K562 (cell line): ENCODE measurements at regions not wholly inside any gene's neighbourhood (a gene's known extent, or its start where the extent isn't known, plus 50 kb on each side); places are given as distances from the start of the nearest gene placed in this dataset.

ENCODE experiments used
- ATAC-seq: fragments of 200-7000 bp; cut with Tn5 transposase; 3 replicates; pipeline ENCODE4 v1.9.1; 2020; ENCODE audit warnings: moderate library complexity
- BruUV-seq: library from RNA; stranded (reverse); fragments of 400-500 nt; replicated peaks from 2 replicates; lab custom pipeline; 2021; lab: Mats Ljungman, UMichigan
- CTCF ChIA-PET: fragments of 300-600 bp; formaldehyde crosslinking; extraction: SDS; loops from one replicate; lab custom pipeline; 2021; ENCODE audit warnings: low intra/inter-chr PET ratio; lab: Yijun Ruan, JAX
- POLR2A ChIA-PET: fragments of 300-600, 350-650 bp; sonication (Branson Sonifier 250); formaldehyde crosslinking; extraction: SDS; loops from one replicate; lab custom pipeline; 2021; ENCODE audit warnings: antibody characterized with exemption, inconsistent platforms; lab: Yijun Ruan, JAX
- DNase-seq, 4 experiments: peaks; one replicate each; pipeline versions ENCODE4 v3.0.0 to v3.0.0-alpha.2; 2011 to 2018; ENCODE audit warnings: low spot score in 3 of 4, mixed read lengths in 3 of 4; ENCODE audit errors: extremely low read depth in 1 of 4
- FAIRE-seq: peaks from 2 replicates; lab custom pipeline; 2011; peaks lifted over from hg19 to GRCh38; lab: Jason Lieb, UNC
- H2AFZ ChIP-seq: 2 replicates; pipeline ENCODE4 v1.6.0; 2011; ENCODE audit warnings: low read depth, low read length, control low read depth, inconsistent platforms
- H3K27ac ChIP-seq: fragments of 200-600 bp; 3 replicates; pipeline ENCODE4 v1.8.0; 2011; ENCODE audit warnings: low read depth, mild to moderate bottlenecking, control low read depth, inconsistent platforms, low read length, moderate library complexity, mixed read lengths; ENCODE audit errors: extremely low read depth
- H3K27me3 ChIP-seq, 2 experiments: fragments of 300-600 bp in 1 of 2; 2 replicates in 1 of 2; 3 replicates in 1 of 2; pipeline versions ENCODE4 v1.6.0 to v1.8.0; 2011; ENCODE audit warnings: inconsistent platforms in 2 of 2, low read length in 2 of 2, mild to moderate bottlenecking in 1 of 2, mixed read lengths in 1 of 2, moderate library complexity in 1 of 2; ENCODE audit not compliant: control insufficient read depth in 2 of 2, insufficient read depth in 2 of 2
- H3K36me3 ChIP-seq: fragments of 300-600 bp; 3 replicates; pipeline ENCODE4 v1.8.0; 2011; ENCODE audit warnings: mild to moderate bottlenecking, low read length, inconsistent platforms; ENCODE audit not compliant: control insufficient read depth, insufficient read depth
- H3K4me1 ChIP-seq, 2 experiments: fragments of 200-600 bp in 1 of 2; replicated peaks in 1 of 2; 2 replicates in 1 of 2; 3 replicates in 1 of 2; pipeline versions ENCODE4 v1.5.1 to v1.8.0; 2011; ENCODE audit warnings: inconsistent platforms in 2 of 2, low read length in 2 of 2, mild to moderate bottlenecking in 1 of 2, mixed read lengths in 1 of 2, moderate library complexity in 1 of 2; ENCODE audit not compliant: control insufficient read depth in 2 of 2, insufficient read depth in 2 of 2
- H3K4me2 ChIP-seq: 2 replicates; pipeline ENCODE4 v1.6.1; 2011; ENCODE audit warnings: low read length, control low read depth, inconsistent platforms, mixed read lengths; ENCODE audit not compliant: insufficient read depth
- H3K4me3 ChIP-seq: fragments of 200-600 bp; sonication (generic), shearing (Covaris generic); 2 replicates; pipeline ENCODE4 v1.5.1; 2016; ENCODE audit warnings: control low read depth, inconsistent platforms
- H3K79me2 ChIP-seq: fragments of 200-600 bp; 3 replicates; pipeline ENCODE4 v1.8.0; 2011; ENCODE audit warnings: low read length, inconsistent platforms; ENCODE audit not compliant: control insufficient read depth, insufficient read depth
- H3K9ac ChIP-seq, 2 experiments: 2 replicates each; pipeline versions ENCODE4 v1.6.0 to v1.6.1; 2011; ENCODE audit warnings: low read depth in 2 of 2, low read length in 2 of 2, control low read depth in 1 of 2, inconsistent platforms in 1 of 2, mild to moderate bottlenecking in 1 of 2, mixed read lengths in 1 of 2; ENCODE audit not compliant: insufficient read depth in 1 of 2
- H3K9me1 ChIP-seq: one replicate; pipeline ENCODE4 v1.6.0; 2011; ENCODE audit warnings: inconsistent platforms, mild to moderate bottlenecking, low read length, moderate library complexity; ENCODE audit not compliant: control insufficient read depth, insufficient read depth
- H3K9me3 ChIP-seq: replicated peaks from 2 replicates; pipeline ENCODE4 v1.5.1; 2011; ENCODE audit warnings: low read depth, low read length, inconsistent platforms; ENCODE audit not compliant: control insufficient read depth, insufficient read depth
- H4K20me1 ChIP-seq: replicated peaks from 2 replicates; pipeline ENCODE4 v1.6.1; 2011; ENCODE audit warnings: low read length, inconsistent platforms, mixed read lengths; ENCODE audit not compliant: control insufficient read depth, insufficient read depth
- BCOR ChIP-seq: fragments of 450-650 bp; IDR thresholded peaks from 2 replicates; pipeline ENCODE4 v1.6.1; 2016
- FOXK2 ChIP-seq, 2 experiments: fragments of 450-650 bp; IDR thresholded peaks in 1 of 2; conservative IDR thresholded peaks in 1 of 2; 2 replicates each; pipeline ENCODE4 v1.6.1; 2016; ENCODE audit warnings: low read depth in 2 of 2, mild to moderate bottlenecking in 1 of 2
- NR2C2 ChIP-seq, 2 experiments: fragments of 200-800 bp in 1 of 2; sonication (Bioruptor generic) in 1 of 2; sonication (generic) in 1 of 2; formaldehyde crosslinking in 1 of 2; IDR thresholded peaks; 2 replicates each; pipeline versions ENCODE4 v1.6.1 to v1.8.0; 2016 to 2022; ENCODE audit warnings: mild to moderate bottlenecking in 1 of 2, missing compliant biosample characterization in 1 of 2, missing genetic modification characterization in 1 of 2, missing genetic modification reagents in 1 of 2
- POU5F1 ChIP-seq: fragments of 150-350 bp; IDR thresholded peaks from 2 replicates; pipeline ENCODE4 v1.6.1; 2014; ENCODE audit warnings: borderline replicate concordance, low read length, low read depth, mild to moderate bottlenecking; ENCODE audit not compliant: partially characterized antibody
- WGBS: fragments of 100-300 bp; shearing (Covaris generic); methylation state at CpG from one replicate; pipeline ENCODE4 v1.1.6; 2016; ENCODE audit warnings: low coverage, mixed read lengths; ENCODE audit not compliant: insufficient coverage; ENCODE audit errors: missing lambda C conversion rate; 5-methylcytosine and 5-hydroxymethylcytosine counted together
- in situ Hi-C: fragments of 300-500 bp; cut with MboI; formaldehyde crosslinking; loops from 4 replicates; pipeline ENCODE4 v1.15.0; 2018; ENCODE audit warnings: inconsistent platforms, mixed read lengths
- intact Hi-C: fragments of 100-400 bp; cut with micrococcal nuclease; formaldehyde crosslinking; loops from 2 replicates; pipeline ENCODE4 v1.14.2; 2022
- TF ChIP-seq, protein P1 (sequence below): IDR thresholded peaks from 3 replicates; pipeline ENCODE4 v1.6.1; 2011; ENCODE audit warnings: borderline replicate concordance, mild to moderate bottlenecking, moderate library complexity; ENCODE audit not compliant: insufficient read length; ENCODE audit errors: extremely low read depth
- TF ChIP-seq, protein P2 (sequence below): sonication (generic); formaldehyde crosslinking; IDR thresholded peaks from 2 replicates; pipeline ENCODE4 v1.8.0; 2022; ENCODE audit warnings: mild to moderate bottlenecking, missing genetic modification reagents

- Histone ChIP-seq H2AFZ (no peak overlapping the region), H3K4me2 (no peak overlapping the region), H3K4me1 (peaks cover 4 to 12% of the 10 kb centered on the region in 2 experiments; a peak in 4 of 5 replicates), H4K20me1 (peaks cover 23% of the 10 kb centered on the region), H3K27ac (no peak overlapping the region), H3K79me2 (no peaks in the 10 kb centered on the region)
- intact Hi-C loops, result no loop called here
- CTCF ChIA-PET, result interaction anchor here (0.5 kb wide), 1 partner anchor 154 kb away, joined by 3 read pairs; no protein-coding TSS in a partner anchor
- ATAC-seq (no peak), FAIRE-seq (no peak)
- TF ChIP-seq NR2C2 (CRISPR knock-in tag; IDR thresholded peaks at IDR 0.05), result no peak
- no peak for TF ChIP-seq NR2C2 (tag; IDR thresholded peaks at IDR 0.05)
- TF ChIP-seq, all 486 proteins: peak for 0
- Histone ChIP-seq H3K9me1 (no peaks in the 10 kb centered on the region), H3K27me3 (peaks cover 38 to 72% of the 10 kb centered on the region in 2 experiments), H3K9ac (no peak overlapping the region), H3K9me3 (no peaks in the 10 kb centered on the region), H3K4me3 (no peak overlapping the region), H3K36me3 (no peaks in the 10 kb centered on the region)
- BruUV-seq, result no TSS peak
- WGBS, result 2% methylated on average over 9 of the region's 9 CpGs
- in situ Hi-C loops, result no loop called here
- POLR2A ChIA-PET, result interaction anchor here (0.7 to 1.6 kb wide), 7 partner anchors 9 to 268 kb away, joined by 3 to 4 read pairs (median 3); no protein-coding TSS in a partner anchor
- DNase-seq, result no peak
These were observed 154.1 kb upstream of the ZMIZ1 start for GRCh38 chr10:78914502-78915189.

- Histone ChIP-seq H3K4me3 (no peak overlapping the region), H3K27ac (no peak overlapping the region), H3K27me3 (peaks cover 38 to 72% of the 10 kb centered on the region in 2 experiments), H3K4me1 (peaks cover 7 to 17% of the 10 kb centered on the region in 2 experiments; a peak in 4 of 5 replicates), H3K36me3 (no peaks in the 10 kb centered on the region), H3K9ac (no peak overlapping the region), H2AFZ (no peak overlapping the region), H4K20me1 (peaks cover 25% of the 10 kb centered on the region), H3K4me2 (no peak overlapping the region), H3K79me2 (no peaks in the 10 kb centered on the region), H3K9me1 (no peaks in the 10 kb centered on the region), H3K9me3 (no peaks in the 10 kb centered on the region)
- intact Hi-C loops, result no loop called here
- POLR2A ChIA-PET, result interaction anchor here (0.7 to 1.6 kb wide), 5 partner anchors 13 to 269 kb away, joined by 3 read pairs; no protein-coding TSS in a partner anchor
- CTCF ChIA-PET, result no interaction called here
- no TSS peak for BruUV-seq
- DNase-seq (no peak), FAIRE-seq (no peak), ATAC-seq (no peak)
- in situ Hi-C loops, result no loop called here
- 0% methylated on average over 4 of the region's 4 CpGs for WGBS
- TF ChIP-seq, protein P1, sequence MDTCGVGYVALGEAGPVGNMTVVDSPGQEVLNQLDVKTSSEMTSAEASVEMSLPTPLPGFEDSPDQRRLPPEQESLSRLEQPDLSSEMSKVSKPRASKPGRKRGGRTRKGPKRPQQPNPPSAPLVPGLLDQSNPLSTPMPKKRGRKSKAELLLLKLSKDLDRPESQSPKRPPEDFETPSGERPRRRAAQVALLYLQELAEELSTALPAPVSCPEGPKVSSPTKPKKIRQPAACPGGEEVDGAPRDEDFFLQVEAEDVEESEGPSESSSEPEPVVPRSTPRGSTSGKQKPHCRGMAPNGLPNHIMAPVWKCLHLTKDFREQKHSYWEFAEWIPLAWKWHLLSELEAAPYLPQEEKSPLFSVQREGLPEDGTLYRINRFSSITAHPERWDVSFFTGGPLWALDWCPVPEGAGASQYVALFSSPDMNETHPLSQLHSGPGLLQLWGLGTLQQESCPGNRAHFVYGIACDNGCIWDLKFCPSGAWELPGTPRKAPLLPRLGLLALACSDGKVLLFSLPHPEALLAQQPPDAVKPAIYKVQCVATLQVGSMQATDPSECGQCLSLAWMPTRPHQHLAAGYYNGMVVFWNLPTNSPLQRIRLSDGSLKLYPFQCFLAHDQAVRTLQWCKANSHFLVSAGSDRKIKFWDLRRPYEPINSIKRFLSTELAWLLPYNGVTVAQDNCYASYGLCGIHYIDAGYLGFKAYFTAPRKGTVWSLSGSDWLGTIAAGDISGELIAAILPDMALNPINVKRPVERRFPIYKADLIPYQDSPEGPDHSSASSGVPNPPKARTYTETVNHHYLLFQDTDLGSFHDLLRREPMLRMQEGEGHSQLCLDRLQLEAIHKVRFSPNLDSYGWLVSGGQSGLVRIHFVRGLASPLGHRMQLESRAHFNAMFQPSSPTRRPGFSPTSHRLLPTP, result no peak
- TF ChIP-seq BCOR (no peak), FOXK2 (conservative IDR thresholded peaks at IDR 0.05 in 1 of 2, IDR thresholded peaks at IDR 0.05 in 1 of 2; ENCODE audit: low read depth in 2 of 2) (no peak), POU5F1 (no peak)
- TF ChIP-seq, protein P2, sequence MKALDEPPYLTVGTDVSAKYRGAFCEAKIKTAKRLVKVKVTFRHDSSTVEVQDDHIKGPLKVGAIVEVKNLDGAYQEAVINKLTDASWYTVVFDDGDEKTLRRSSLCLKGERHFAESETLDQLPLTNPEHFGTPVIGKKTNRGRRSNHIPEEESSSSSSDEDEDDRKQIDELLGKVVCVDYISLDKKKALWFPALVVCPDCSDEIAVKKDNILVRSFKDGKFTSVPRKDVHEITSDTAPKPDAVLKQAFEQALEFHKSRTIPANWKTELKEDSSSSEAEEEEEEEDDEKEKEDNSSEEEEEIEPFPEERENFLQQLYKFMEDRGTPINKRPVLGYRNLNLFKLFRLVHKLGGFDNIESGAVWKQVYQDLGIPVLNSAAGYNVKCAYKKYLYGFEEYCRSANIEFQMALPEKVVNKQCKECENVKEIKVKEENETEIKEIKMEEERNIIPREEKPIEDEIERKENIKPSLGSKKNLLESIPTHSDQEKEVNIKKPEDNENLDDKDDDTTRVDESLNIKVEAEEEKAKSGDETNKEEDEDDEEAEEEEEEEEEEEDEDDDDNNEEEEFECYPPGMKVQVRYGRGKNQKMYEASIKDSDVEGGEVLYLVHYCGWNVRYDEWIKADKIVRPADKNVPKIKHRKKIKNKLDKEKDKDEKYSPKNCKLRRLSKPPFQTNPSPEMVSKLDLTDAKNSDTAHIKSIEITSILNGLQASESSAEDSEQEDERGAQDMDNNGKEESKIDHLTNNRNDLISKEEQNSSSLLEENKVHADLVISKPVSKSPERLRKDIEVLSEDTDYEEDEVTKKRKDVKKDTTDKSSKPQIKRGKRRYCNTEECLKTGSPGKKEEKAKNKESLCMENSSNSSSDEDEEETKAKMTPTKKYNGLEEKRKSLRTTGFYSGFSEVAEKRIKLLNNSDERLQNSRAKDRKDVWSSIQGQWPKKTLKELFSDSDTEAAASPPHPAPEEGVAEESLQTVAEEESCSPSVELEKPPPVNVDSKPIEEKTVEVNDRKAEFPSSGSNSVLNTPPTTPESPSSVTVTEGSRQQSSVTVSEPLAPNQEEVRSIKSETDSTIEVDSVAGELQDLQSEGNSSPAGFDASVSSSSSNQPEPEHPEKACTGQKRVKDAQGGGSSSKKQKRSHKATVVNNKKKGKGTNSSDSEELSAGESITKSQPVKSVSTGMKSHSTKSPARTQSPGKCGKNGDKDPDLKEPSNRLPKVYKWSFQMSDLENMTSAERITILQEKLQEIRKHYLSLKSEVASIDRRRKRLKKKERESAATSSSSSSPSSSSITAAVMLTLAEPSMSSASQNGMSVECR (CRISPR knock-in tag), result no peak
These were observed 153.6 kb upstream of the ZMIZ1 start for GRCh38 chr10:78915190-78915518.
